NCI-H460 (cell line): ENCODE measurements at regions not wholly inside any gene's neighbourhood (a gene's known extent, or its start where the extent isn't known, plus 50 kb on each side); places are given as distances from the start of the nearest gene placed in this dataset.

Source experiments
- DNase-seq: peaks from one replicate; pipeline ENCODE4 v3.0.0-alpha.2; 2016; ENCODE audit warnings: low read depth; ENCODE audit errors: extremely low read depth

DNA sequence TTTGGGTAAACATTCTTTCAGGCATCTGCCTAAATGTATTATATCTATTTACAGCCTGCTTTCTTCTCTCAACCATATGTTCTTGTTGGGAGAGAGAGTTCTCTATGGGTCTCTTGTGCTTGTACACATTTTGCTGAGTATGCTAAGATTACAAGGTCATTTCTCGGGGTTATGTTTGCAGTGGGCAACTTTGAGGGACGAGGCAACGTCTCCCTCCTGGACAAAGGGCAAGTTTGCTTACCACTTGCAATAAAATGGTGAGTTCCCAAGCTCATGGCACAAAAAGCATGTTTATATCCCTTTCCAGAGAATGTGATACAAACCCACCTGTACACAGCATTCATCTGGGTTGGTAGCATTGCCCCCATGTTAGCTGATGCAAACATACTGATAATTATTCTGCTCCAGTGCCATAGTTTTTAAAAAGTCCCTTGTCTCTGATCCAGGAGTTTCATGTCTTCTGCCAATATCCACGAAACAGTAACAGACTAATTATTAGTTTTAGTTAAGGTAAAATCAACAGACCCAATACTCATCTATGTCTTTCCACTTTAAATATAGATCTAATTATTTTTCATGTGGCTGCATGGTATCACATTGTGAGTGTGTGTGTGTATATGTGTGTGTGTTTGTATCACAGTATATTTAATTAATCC, 84.2 kb upstream of the MAPK4 start:
- no peak for DNase-seq

DNA sequence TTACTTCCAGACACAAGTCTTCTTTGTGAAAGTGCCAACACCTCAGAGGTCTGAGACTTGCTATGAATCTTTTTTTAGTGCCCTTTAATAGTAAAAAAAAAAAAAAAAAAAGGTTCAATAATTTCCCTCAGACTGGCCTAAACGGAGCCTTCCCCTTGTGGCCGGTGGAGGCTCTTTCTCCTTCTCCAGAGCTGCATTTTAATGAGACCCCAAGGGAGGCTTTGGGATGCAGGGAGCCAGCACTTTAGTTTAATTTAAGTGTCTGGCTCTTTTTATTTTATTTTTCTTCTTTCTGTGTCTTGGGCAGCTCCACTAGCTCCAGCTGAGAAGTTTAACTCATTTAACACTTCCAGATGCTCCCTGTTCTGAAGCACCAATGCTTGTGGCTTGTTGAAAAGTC, 67.8 kb upstream of the MAPK4 start:
- DNase-seq = no peak

DNA sequence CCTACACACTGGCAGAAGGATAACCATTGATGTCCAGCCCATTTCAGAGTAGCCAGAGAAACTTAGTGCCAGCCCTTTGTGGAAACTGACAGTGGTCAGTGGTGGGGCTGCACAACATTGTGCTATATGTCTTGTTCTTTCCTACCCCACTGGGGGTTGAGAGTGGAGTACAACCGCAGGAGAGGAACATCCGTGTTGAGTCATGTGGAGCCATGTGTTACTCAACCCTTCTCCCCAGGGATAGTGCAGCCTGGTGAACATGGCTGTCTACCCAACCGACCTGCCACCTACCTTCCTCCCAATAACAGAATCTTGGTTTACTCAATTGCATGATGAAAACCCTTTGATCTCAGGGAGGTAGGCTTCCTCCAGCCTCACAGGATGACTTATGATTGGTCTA, 65.3 kb upstream of the MAPK4 start:
- DNase-seq = no peak

DNA sequence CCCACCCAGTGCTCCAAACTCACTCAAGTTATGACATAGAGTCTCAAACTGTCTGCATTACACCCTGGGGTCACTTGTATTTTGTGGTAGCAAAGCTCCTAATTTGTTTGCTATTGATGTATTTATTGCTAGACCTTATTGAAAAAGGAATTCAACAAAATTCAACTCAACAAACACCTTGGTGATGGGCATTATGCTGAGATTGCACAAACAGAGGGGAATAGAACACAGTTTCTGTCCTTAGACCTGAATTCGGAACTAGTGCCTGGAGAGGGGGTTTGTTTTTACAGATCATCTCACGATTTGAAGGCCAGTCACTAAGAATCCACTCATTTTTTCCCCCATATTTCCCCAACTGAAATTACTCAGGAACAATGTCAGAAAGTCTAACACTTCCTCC, 53.5 kb upstream of the MAPK4 start:
- DNase-seq = no peak

DNA sequence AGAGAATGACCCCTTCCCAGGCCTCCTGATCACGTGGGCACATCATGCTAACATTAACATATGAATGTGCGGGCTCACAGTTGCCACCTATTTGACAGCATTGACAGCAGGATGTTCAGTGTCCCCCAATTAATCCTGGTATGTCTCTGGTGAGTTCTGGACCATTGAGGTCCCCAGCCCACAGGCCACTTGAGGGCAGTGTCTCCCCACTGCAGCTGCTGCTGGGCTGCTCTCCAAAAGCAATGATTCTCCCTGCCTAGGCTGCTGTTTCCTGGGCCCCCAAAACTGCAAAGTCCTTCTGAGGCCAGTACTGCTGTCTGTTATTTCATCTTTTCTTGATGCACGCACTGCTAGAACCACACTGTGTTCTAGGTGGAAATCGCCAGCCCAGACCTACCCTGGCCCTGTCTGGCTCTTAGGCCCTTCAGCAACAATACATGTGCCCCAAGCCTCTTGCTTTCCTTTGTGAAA, 52.7 kb upstream of the MAPK4 start:
- peak; percentile 26 for DNase-seq

DNA sequence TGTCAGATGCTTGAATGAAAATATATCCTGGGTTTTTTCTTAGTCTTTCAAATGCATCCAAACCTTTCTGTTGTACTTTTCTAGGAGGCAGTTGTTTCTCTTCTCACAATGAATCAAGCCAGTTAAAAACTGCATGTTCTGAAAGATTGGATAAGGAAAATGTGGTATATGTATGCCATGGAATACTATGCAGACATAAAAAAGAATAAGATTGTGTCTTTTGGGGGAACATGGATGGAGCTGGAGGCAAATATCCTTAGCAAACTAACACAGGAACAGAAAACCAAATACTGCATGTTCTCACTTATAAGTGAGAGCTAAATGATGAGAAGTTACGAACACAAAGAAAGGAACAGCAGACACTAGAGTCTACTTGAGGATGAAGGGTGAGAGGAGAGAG, 51.7 kb upstream of the MAPK4 start:
- no peak for DNase-seq

DNA sequence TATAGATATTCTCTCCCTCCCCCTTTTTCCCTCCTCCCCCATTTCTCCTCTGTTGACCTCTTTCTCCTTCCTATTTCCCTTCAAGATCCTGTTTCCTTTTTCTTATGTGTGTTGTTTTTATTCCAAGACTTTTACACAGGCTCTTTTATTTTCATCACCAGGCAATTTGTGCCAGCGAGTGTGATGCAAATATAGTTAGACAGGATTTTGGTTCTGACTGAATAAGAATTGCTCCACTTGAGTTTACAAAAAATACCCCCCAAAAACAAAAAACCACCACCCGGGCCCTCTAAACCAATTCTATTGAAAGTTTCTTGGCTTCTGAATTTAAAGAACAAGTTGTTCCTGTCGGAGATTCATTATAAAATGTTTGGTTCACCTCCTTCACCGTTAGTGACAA, 50.9 kb upstream of the MAPK4 start:
- no peak for DNase-seq
